Sigmoid colon (tissue), 6 donors: ENCODE measurements at regions not wholly inside any gene's neighbourhood (a gene's known extent, or its start where the extent isn't known, plus 50 kb on each side); places are given as distances from the start of the nearest gene placed in this dataset.

Source experiments
- DNase-seq: peaks from one replicate; pipeline ENCODE4 v3.0.0-alpha.2; 2019
- H3K27ac ChIP-seq, 4 donors: fragments of 200-600 bp; sonication (generic); one replicate each; pipeline ENCODE4 v1.5.1; 2016 to 2019; ENCODE audit warnings: mild to moderate bottlenecking in 1 of 4
- H3K27me3 ChIP-seq, 3 donors: fragments of 200-600 bp; sonication (generic); one replicate each; pipeline ENCODE4 v1.5.1; 2019; ENCODE audit warnings: mild to moderate bottlenecking in 1 of 3
- H3K36me3 ChIP-seq, 4 donors: fragments of 200-600 bp; sonication (generic); one replicate each; pipeline ENCODE4 v1.5.1; 2016 to 2019
- H3K4me1 ChIP-seq, 4 donors: fragments of 200-600 bp; sonication (generic); one replicate each; pipeline ENCODE4 v1.5.1; 2017 to 2019
- H3K4me3 ChIP-seq, 4 donors: fragments of 200-600 bp; sonication (generic); one replicate each; pipeline ENCODE4 v1.5.1; 2017 to 2019; ENCODE audit warnings: mild to moderate bottlenecking in 2 of 4, moderate library complexity in 1 of 4
- H3K9me3 ChIP-seq, 4 donors: fragments of 200-600 bp in 3 of 4; sonication (generic) in 3 of 4; one replicate each; pipeline versions ENCODE4 v1.5.1 to v1.6.1; 2013 to 2019
- EP300 ChIP-seq, 4 donors: sonication (generic); formaldehyde crosslinking; IDR thresholded peaks; one replicate each; pipeline ENCODE4 v1.6.1; 2017; ENCODE audit warnings: antibody characterized with exemption in 4 of 4
- POLR2A ChIP-seq, 2 donors: fragments of 450-650 bp; IDR thresholded peaks; one replicate each; pipeline ENCODE4 v1.6.1; 2016; ENCODE audit warnings: antibody characterized with exemption in 2 of 2, mild to moderate bottlenecking in 2 of 2, moderate library complexity in 2 of 2
- POLR2AphosphoS5 ChIP-seq, 4 donors: sonication (generic); formaldehyde crosslinking; IDR thresholded peaks; one replicate each; pipeline ENCODE4 v1.6.1; 2017; ENCODE audit warnings: antibody characterized with exemption in 4 of 4
- WGBS, 2 donors: extraction: QIAGEN DNeasy Blood & Tissue Kit; methylation state at CpG; one replicate each; pipeline ENCODE4 v1.1.7; 2013; 5-methylcytosine and 5-hydroxymethylcytosine counted together
- intact Hi-C: fragments of 100-400 bp; cut with DNase I; formaldehyde crosslinking; loops from one replicate; pipeline ENCODE4 v1.15.1; 2023
- TF ChIP-seq, protein P1 (sequence below), 4 experiments: fragments of 450-650 bp in 3 of 4; fragments of 200-600 bp in 1 of 4; IDR thresholded peaks; one replicate each; pipeline ENCODE4 v1.5.1; 2016 to 2019; ENCODE audit warnings: antibody characterized with exemption in 4 of 4, mild to moderate bottlenecking in 3 of 4, moderate library complexity in 2 of 4
- donor health status: healthy with polysubstance abuse.
- donor health status: healthy.

DNA sequence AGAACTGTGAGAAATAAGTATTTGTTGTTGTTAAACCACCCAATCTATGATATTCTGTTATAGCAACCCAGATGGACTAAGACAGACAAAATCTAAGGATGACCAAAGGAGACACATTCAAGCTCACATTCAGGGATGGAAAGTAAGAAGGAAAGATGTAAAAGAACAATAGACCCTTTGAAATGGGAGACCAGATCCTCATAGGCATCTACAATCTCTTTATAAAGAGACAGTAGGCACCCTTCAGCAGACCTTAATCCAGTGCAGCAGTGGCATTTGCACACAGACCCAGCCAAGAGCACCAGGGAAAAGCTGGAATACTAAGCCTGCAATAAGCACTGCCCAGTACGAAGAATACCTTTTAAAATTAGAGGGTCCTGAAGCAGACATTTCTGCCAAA, 132.7 kb downstream of the KLHL28 start:
- no peak for DNase-seq
- 77 to 85% methylated on average over 1 of the region's 1 CpG for WGBS, 2 donors
- H3K4me1 ChIP-seq: peaks cover 0 to 7% (median 6%) of the 10 kb centered on the region in 4 donors
- no peak overlapping the region for H3K27ac ChIP-seq
- no peaks in the 10 kb centered on the region for H3K36me3 ChIP-seq
- no peaks in the 10 kb centered on the region for H3K27me3 ChIP-seq
- no peaks in the 10 kb centered on the region for H3K9me3 ChIP-seq
- H3K4me3 ChIP-seq: no peak overlapping the region
- TF ChIP-seq, protein P1, sequence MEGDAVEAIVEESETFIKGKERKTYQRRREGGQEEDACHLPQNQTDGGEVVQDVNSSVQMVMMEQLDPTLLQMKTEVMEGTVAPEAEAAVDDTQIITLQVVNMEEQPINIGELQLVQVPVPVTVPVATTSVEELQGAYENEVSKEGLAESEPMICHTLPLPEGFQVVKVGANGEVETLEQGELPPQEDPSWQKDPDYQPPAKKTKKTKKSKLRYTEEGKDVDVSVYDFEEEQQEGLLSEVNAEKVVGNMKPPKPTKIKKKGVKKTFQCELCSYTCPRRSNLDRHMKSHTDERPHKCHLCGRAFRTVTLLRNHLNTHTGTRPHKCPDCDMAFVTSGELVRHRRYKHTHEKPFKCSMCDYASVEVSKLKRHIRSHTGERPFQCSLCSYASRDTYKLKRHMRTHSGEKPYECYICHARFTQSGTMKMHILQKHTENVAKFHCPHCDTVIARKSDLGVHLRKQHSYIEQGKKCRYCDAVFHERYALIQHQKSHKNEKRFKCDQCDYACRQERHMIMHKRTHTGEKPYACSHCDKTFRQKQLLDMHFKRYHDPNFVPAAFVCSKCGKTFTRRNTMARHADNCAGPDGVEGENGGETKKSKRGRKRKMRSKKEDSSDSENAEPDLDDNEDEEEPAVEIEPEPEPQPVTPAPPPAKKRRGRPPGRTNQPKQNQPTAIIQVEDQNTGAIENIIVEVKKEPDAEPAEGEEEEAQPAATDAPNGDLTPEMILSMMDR (IDR thresholded peaks at IDR 0.05): no peak
- TF ChIP-seq POLR2AphosphoS5 (IDR thresholded peaks at IDR 0.05) (no peak), POLR2A (IDR thresholded peaks at IDR 0.05) (no peak), EP300 (IDR thresholded peaks at IDR 0.05) (no peak)
- intact Hi-C loops: no loop called here

- Histone ChIP-seq H3K27ac (no peak overlapping the region), H3K4me3 (no peak overlapping the region), H3K9me3 (no peaks in the 10 kb centered on the region), H3K27me3 (no peaks in the 10 kb centered on the region), H3K36me3 (no peaks in the 10 kb centered on the region), H3K4me1 (no peaks in the 10 kb centered on the region)
- no peak for TF ChIP-seq EP300 (IDR thresholded peaks at IDR 0.05)
- no peak for TF ChIP-seq POLR2AphosphoS5 (IDR thresholded peaks at IDR 0.05)
- no peak for TF ChIP-seq POLR2A (IDR thresholded peaks at IDR 0.05)
- TF ChIP-seq, protein P1 (IDR thresholded peaks at IDR 0.05): no peak
- intact Hi-C loops: no loop called here
- WGBS, 2 donors: 92 to 94% methylated on average over 1 of the region's 1 CpG
- no peak for DNase-seq
Measured at GRCh38 chr14:44828023-44828422, 133.7 kb downstream of the KLHL28 start.

GRCh38 chr14:44820230-44820964, 141.3 kb downstream of the KLHL28 start:
- no peak for DNase-seq
- intact Hi-C loops: no loop called here
- Histone ChIP-seq H3K9me3 (no peaks in the 10 kb centered on the region), H3K4me3 (no peak overlapping the region), H3K27ac (no peak overlapping the region), H3K27me3 (no peaks in the 10 kb centered on the region), H3K4me1 (no peaks in the 10 kb centered on the region), H3K36me3 (no peaks in the 10 kb centered on the region)
- WGBS, 2 donors: 67 to 72% methylated on average over 5 of the region's 5 CpGs
- TF ChIP-seq EP300 (IDR thresholded peaks at IDR 0.05) (no peak), POLR2AphosphoS5 (IDR thresholded peaks at IDR 0.05) (no peak), POLR2A (IDR thresholded peaks at IDR 0.05) (no peak)
- TF ChIP-seq, protein P1 (IDR thresholded peaks at IDR 0.05): no peak

DNA sequence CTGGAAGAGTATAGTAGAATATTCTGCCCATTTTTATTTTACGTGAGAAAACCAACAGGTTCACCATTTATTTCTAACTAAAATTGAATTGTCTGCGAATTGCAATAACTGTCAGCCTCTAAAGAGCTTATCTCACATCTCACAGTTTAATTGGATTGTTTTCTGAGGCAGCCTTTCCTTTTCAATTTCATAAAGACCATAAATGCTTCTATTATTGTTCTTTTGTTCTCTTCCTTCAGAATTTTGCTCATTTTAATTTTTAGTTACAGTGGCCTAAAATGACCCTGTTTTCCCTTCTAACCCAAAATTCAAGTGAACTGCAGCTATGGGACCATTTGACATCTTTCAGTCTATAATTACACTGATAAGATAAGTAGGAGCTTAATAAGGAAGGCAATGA, 147.6 kb downstream of the KLHL28 start:
- Histone ChIP-seq H3K27me3 (no peaks in the 10 kb centered on the region), H3K4me1 (no peaks in the 10 kb centered on the region), H3K36me3 (no peaks in the 10 kb centered on the region), H3K9me3 (no peaks in the 10 kb centered on the region), H3K4me3 (no peak overlapping the region), H3K27ac (no peak overlapping the region)
- TF ChIP-seq POLR2AphosphoS5 (IDR thresholded peaks at IDR 0.05) (no peak), EP300 (IDR thresholded peaks at IDR 0.05) (no peak), POLR2A (IDR thresholded peaks at IDR 0.05) (no peak)
- TF ChIP-seq, protein P1 (IDR thresholded peaks at IDR 0.05): no peak
- DNase-seq: no peak
- WGBS, 2 donors: 49 to 79% methylated on average over 2 of the region's 2 CpGs
- intact Hi-C loops: no loop called here

- Histone ChIP-seq H3K4me1 (no peaks in the 10 kb centered on the region), H3K27ac (no peak overlapping the region), H3K9me3 (no peaks in the 10 kb centered on the region), H3K27me3 (no peaks in the 10 kb centered on the region), H3K36me3 (no peaks in the 10 kb centered on the region), H3K4me3 (no peak overlapping the region)
- WGBS, 2 donors: 89 to 92% methylated on average over 10 of the region's 10 CpGs
- intact Hi-C loops: no loop called here
- TF ChIP-seq POLR2AphosphoS5 (IDR thresholded peaks at IDR 0.05): no peak
- TF ChIP-seq, protein P1 (IDR thresholded peaks at IDR 0.05): no peak
- no peak for TF ChIP-seq EP300 (IDR thresholded peaks at IDR 0.05)
- no peak for TF ChIP-seq POLR2A (IDR thresholded peaks at IDR 0.05)
- no peak for DNase-seq
Measured at GRCh38 chr14:44812672-44813071, 149.1 kb downstream of the KLHL28 start.
